ENCODE measurements at regions not wholly inside any gene's neighbourhood (a gene's known extent, or its start where the extent isn't known, plus 50 kb on each side); places are given as distances from the start of the nearest gene placed in this dataset.
A peak's percentile ranks its signal among the peaks of the same experiment; 100 is the strongest.

DNA sequence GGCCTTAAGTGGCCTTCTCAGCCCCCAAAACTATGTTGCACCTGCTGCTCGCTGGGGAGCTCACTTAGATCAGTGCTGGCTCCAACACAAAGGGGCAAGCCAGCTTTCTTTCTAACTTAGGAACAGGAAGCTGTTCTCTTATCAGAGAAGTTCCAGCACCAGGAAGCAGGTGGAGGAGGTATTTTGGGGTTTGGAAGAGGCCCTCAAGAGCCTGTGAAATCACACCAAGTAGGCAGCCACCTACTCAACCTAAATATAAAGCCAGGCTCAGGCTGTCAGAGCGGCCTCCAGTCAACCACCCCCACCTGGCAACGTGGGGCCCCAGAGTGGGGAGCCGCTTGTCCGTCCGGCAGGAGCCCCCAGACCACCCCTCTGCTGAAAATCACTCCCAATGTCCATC is 152.8 kb downstream of the OLFM1 start:
- no peak for DNase-seq (ENCODE audit: low spot score)

DNA sequence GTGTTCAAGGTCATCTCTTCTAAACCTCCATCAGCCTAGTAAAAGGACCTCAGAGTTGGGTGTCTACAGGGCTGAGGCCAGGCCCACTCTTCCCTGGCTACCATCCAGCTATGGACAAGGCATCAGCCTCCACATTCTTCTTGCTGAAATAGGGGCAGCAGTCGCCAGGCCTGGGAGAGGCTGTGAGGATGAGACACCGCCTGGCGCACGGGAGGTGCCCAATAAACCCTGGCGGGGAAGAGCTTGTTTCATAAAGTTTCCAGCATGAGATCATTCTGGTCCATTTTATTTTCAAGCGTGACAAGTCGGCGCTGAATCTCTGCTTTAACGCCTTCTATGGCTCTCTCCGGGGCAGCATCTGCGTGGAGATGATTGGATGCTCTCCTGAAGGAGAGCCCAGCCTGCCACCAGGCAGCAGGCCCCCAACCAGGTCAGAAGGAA is 153.4 kb downstream of the OLFM1 start:
- DNase-seq (ENCODE audit: low spot score) = no peak

DNA sequence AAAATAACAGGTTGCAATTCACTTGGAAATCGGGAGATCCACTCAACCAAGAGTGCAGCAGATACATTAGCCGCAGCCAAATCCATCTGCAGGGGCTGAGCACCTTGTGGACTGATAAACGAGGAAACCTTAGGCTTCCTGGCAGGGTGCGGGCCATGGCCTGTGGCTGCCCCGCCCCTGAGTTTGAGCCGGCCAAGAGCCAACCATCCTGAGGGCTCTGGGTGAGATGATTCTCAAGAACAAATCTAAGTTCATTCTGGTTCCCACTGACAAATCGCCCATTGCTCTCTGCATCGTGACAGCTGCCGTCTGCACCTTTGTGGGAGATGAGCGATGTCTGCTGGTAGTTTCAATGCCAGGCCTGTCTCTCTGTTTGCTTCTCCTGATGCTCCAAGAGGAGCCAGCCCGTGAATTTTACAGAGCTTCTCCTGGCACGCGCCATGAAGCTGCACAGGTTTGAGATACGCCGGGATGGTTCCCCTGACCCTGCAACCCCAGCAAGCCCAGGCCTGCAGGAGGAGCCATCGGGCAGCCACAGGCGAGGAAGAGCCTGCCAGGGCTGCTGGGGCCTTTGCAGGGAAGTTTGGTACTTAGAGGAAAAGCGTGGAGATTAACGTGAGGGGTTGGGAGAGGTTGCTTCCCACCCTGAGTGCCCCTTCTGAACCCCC is 154.0 kb downstream of the OLFM1 start:
- DNase-seq (ENCODE audit: low spot score) = no peak

DNA sequence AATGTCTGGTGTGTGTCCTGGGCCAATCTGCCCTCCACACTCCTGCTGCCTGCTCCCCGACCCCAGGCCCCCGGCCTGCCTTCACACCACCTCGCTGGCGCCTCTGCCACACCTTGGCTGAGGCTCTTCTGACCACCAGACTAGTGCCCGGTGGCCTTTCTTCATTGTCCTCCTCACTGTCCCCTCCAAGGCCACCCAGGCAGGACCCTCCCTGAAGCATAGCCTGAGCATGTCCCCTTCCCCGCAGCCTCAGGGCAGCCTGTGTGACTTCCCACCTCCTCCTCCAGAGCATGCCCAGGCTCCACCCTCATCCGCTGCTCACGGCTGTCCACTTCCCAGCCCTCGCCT is 154.6 kb downstream of the OLFM1 start:
- no peak for DNase-seq (ENCODE audit: low spot score)

DNA sequence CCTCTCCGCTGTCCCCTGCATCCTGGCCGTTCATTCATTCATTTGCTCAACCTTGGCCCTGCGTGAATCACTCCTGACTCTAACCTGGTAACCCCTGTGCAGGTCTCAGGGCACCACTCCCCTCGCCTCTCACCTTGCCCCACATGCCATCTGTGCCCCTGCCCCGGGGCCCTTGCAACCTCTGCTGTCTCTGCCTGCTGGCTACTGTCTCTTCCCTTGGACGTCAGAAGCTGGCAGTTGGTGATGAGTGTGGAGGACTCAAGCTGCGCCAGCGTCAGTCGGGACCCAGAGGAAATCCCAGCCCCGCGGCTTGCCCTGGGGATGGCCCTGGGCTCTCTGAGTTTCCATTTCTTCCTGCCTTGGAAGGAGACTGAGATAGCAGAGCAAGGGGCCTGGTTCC is 154.9 kb downstream of the OLFM1 start:
- no peak for DNase-seq (ENCODE audit: low spot score)

DNA sequence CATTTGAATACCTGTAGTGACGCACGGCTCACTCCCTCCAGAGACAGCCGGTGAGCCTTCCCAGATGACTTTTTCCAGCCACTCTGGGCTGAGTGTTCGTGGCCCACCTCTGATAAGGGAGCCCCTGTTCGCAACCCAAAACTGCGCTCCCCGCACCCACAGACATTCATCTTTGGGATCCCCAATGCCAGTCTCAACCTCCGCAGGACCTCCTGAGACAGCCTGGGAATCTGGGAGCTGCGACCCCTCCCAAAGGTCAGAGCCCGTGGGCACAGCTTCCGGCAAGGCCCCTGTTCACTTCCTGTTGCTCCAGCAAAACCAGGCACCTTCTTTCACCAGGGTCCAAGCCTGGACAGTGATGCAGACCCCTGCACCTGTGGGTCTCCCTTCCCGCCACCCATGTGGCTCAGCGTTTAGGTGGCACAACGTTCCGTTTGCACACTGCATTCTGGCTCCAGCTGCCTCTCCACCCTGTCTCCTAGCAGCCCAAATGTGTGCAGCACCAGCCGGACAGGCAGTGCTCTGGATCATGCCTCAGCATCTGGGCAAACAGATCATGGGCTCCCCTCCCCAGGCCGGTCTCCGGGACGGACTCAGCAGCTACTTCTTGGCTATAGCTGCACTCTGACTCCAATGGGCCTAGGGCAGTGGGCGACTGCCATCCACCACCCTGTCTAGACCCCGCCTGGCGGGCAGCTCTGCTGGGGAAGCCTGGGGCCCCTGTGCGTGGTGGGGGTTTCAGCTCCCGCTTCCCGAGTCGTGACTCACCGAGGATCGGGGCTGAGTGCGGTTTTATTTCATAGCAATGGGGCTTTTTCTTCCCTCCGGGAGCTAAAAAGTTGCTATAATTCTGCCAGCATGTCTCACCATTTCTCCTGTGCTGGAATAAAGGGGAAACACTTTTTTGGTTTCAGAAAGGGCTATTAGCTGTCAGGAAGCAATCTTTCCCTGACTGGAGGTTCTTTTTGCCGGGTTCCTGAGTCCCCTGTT is 156.0 kb downstream of the OLFM1 start:
- DNase-seq (ENCODE audit: low spot score) = peak; percentile 5

DNA sequence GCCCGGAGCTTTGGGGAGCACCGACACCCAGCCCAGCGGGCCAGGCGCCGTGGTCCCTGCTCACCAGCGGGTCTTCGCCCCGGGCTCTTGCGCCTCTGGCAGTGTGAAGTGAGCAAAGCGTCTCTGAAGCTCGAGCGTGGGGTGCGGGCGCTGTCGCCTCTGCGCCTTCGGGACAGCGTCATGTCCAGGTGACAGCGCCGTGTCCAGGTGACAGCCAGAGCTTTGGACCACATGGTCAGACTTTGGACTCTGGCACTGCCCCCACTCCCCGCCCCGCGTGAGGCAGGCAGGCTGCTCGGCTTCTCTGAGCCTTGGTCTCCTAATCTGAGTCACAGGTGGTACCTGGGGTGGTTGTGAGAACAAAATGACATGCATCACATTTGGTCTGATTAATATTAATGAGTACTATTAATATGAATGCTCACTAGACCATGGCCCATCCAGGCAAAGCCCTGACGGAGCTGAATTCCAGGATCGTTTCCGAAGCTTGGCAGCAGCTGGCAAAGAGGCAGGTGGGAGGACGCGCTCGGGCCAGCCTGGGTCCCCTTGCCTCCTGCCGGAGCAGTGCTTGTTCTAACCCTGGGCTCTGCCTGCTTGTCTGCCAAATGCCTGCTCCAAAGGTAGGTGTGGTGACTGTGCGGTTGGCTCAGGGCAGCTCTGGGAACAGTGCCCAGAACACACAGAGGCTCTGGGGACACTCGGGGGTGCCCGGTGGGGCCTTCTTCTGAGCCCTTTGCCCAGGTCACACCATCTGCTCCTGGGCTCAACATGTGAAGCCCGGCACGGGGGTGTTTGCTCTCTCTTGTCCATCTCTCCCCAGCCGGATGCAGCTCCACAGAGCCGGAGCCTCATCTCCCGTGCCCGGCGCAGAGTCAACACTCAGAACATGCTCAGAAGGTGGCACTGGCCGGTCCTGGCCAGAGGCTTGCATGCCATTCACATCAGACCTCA is 157.1 kb downstream of the OLFM1 start:
- DNase-seq (ENCODE audit: low spot score) = peak; percentile 71

DNA sequence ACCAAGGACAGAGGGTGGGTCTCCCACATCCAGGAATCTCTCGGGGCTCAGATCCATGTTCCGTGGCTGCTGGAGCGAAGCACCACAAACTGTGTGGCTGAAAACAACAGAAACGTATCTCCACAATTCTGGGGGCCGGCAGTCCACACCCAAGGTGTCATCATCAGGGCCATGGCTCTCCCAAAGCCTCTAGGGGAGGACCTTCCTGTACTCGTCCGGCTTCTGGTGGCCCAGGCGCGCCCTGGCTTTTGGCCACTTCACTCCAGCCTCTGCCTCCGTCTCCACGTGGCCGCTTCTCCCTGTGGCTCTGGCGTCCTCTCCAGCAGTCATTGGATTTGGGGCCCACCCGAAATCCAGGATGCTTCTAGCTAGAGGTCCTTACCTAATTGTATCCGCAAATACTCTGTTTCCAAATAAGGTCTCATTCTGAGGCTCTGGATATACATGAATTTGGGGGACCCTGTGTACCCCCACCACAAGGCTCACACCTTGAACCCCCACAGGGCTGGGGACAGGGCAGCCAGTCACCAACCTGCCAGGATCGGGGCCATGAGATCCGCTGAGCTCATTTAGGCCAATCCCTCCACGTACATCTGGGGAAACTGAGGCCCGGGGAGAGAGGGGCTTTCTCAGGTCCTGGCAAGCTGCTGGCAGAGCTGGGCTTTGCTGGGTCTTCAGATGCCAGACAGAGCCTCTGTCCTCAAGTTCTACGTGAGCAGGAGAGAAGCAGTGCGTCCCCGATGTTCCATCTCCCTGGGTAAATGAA is 158.2 kb downstream of the OLFM1 start:
- no peak for DNase-seq (ENCODE audit: low spot score)

DNA sequence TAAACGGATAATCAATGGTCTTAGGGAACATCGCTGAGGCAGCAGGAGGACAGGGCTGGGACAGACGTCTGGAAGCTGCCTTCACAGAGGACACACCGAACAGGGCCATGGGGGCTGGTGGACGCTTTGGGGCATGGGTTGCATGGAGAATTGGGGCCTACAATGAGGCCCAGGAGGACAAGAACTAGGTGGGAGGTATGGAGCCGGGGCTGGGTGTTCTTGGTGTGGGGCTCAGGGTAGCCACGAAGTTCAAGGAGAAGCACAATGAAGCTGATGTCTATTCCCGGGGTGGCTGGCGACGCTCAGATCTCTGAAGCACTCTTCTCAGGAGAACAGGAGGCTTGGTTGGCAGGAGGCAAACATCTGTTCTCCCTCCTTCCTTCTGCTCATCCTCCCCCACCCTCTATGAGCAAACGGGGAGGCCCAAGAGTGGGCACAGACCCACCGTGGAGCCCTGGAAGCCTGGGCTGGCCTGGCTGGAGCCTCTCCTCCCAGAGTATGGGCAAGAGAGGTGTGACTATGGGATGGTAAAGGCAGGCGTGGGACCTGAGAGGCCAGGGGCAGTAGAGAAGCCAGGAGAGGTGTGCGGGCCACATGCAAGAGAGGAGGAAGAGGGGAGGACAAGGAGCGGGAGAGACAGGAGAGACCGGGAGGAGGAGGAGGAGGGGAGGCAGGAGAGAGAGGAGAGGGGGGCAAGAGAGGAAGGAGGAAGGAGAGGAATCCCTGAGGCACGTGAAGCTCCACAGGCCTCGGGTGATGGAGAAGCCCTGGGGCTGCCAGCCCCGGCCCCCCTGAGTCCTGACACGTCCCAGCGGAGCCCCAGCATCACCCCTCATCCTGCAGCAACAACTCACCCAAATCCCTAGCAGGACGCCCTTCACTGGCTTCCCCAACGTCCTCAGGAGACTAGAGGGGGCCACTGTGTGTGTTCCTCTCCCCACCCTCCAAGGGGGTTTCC is 159.1 kb downstream of the OLFM1 start:
- DNase-seq (ENCODE audit: low spot score) = no peak

DNA sequence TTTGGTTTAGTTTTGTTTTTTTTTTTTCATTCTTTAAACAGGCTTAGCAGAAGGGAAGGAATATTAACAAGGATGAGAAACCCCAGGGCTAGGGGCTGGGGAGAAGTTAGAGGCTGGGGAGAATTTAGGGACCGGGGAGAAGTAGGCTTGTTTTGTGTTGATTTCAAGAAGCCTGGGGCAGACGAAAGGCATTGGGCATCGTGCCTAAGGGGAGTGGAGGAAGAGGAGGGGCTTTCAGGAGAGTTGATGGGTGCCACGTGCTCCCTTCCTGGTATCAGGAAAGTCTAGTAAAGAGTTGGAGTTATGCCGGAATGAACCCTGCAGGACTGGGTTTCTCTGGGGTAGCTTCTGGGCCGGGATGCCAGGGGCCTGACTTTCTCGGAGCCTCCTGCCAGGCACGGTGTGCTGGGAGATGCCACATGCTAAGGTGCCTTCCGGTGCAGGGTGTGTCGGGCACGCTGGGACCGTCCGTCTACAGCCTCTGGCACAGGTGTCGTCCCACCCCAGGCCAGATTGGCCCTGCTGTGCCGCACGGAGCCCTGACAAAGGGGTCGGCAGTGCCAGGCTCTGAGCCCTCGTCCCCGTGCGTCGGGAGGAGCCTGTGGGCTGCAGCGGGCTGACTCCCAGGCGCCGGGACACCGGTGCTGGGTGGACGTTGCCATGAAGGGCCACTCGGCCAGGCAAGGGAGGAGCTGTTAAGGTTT is 159.9 kb downstream of the OLFM1 start:
- DNase-seq (ENCODE audit: low spot score) = no peak

DNA sequence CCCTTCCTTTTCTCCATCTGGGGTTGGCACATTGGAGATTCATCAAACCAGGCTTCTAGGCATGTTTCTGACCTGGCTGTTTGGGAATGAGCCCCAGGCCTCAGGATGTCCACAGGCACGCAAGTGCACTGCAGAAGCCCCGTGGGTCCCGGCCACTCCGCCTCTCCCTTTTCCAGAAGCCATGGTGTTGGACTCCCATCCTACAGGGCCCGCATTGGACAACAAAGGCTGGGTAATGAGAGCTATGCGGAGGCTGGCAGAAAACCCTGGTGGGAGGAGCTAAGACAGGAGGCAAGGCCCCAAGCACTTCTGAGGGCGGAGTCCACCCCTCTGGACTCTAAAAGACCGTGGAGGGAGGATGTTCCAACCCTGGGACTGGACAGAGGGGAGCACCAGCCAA is 160.6 kb downstream of the OLFM1 start:
- no peak for DNase-seq (ENCODE audit: low spot score)

DNA sequence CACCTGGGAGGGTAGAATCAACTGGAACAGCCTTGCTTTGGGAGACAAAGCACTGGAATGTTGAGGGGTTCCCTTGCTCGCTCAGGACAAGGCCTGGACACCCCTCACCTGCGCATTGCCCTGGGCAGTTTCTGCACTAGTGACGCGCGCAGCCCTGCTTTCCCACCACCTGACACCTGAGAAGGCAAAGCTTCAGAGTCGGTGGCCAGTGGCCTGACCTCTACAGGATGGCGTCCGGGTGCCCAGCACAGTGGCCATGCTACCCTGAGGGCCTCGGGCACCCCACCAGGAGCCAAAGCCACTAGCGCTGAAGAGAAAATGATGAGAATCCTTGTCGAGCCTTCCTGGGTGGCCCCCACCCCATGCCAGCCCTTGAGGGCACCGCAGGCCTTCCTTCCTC is 161.3 kb downstream of the OLFM1 start:
- no peak for DNase-seq (ENCODE audit: low spot score)

DNA sequence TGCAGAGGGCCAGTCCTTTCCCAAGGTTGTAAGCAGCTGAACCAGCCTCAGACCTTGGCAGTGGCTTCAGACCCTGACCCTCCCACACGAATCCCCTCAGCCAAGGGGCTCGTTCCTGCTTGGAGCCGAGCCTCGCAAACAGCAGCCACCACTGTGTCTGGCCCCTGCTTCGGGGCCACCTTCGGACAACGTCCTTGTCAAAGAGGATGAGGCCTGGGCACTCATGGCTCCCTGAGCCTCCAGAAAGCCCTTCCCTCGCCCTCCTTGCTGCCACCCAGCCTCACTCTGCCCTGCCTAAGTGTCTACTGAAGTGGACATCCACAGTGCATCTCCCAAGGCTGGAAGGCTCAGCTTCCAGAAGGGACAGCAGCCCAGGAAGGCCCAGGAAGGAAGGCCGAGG is 161.7 kb downstream of the OLFM1 start:
- no peak for DNase-seq (ENCODE audit: low spot score)

DNA sequence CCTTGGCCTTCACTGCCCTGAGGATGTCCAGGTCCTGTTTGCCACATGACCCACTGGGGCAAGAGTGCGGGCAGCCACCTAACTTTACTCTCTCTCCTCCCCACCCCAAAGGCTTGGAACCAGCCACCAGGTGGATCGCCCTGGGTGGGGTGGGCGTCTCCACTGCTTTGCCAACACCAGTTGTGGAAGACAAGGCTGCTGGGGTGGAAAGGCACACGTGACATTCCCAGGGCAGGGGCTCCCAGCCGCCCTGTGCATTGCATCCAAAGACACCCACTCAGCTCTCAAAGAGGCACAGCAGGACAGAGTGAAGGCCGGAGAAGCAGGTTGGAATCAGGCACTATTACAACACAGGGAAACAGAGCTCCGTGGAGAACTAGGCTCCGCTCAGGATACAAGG is 162.2 kb downstream of the OLFM1 start:
- no peak for DNase-seq (ENCODE audit: low spot score)

DNA sequence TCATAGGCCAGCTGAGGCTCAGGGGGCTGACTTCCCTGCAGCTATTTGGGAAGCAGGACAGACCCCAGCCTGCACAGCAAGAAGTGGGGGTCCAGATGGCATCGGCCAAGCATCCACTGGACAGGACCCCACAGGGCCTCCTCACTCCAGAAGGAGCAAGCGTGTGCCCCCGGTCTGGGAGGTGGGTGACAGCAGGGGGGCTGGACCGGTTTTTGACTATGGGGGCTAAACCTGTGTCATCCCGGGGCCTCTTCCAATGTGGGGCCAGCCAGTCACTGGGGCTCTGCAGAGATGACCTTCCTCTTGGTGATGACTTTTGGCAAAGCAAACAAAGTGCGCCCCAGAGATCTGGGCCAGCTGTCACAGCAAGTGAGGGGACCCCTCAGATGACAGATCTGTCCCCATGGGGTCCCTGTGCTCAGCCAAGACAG is 163.9 kb downstream of the OLFM1 start:
- DNase-seq (ENCODE audit: low spot score) = no peak

DNA sequence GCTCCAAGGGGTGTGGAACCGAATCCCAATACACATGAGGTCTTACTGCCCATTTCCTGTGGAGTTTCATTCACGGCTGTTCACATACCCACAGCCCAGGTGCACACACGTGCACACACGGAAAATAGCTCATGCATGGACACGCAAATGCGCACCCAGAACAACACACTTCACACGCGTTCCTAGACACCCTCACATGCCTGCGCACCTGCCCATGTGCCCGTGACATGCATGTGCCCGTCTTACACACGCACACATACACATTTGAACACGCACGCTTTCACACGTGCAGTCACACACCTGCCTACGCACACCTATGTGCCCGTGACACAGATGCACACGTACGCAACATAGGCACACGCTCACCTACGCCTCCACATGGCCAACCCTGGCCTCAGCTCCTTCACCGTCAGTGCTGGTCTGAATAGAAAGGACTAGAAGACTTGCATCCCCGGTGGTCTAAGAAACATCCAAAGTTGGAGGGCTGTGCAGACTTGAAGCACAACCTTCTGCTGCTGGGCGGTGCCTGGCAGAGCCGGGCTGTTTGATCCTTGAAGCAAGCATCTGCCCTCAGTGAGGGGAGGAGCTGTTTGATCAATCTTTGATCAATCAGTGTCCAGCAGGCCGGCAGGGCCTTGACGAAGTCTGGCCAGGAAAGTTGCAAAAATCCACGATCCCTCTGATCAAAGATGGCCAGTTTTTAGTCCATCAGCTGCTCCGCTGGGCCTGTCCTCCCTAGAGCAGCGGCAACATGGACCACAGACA is 164.7 kb downstream of the OLFM1 start:
- DNase-seq (ENCODE audit: low spot score) = no peak

DNA sequence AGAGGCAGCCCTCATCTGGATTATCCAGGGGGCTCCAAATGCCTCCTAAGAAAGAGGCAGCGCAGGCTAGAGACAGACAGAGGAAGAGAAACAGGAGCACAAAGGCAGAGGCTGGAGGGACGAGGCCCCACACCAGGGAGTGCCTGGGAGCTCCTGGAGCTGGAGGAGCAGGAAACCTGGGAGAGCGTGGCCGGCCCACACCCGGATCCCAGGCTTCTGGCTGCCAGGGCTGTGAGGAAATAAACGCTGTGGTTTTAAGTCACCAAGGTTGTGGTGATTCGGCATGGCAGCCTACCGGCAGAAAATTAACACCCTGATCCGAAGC is 165.5 kb downstream of the OLFM1 start:
- DNase-seq (ENCODE audit: low spot score) = no peak

DNA sequence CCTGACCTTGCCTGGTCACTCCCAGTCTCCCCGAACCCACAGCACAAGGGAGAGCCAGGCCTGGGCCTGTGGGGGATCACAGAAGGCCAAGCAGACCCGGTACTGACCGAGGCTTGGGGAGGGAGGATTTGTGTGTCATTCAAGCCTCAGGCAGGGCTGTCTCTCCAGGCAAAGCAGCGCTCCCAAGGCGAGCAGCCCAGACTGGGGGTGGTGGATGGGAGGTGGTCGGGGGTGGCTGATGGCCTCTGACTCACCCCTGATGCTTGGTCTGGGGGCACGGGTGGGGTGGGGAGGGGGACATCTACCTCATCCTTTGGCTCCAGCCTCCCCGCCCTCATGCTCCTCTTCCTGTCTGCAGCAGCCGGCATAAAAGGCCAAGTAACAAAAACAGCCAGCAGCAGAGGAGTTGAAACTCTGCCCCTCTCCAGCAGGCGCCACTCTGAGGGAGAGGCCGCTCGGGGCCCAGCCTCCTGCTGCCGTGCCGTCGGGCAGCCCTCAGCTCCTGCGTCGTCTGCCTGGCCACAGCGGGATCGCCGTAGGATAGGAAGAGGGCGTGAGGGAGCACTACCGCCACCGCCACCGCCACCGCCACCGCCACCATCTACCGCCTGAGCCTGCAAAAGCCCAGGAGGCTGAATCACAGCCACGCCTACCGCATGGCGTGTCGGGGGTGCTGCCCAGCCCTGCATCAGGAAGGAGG is 166.0 kb downstream of the OLFM1 start:
- no peak for DNase-seq (ENCODE audit: low spot score)
